Fibroblast of skin of left biceps (primary cell): ENCODE measurements at regions not wholly inside any gene's neighbourhood (a gene's known extent, or its start where the extent isn't known, plus 50 kb on each side); places are given as distances from the start of the nearest gene placed in this dataset.
"Not testable (repeated sequence)": the region's sequence is repeated elsewhere in the genome, so short reads cannot be mapped to it uniquely, and the experiment has no call there.

Source experiments
- DNase-seq, 2 experiments: peaks; one replicate each; pipeline ENCODE4 v3.0.0-alpha.2; 2013; ENCODE audit warnings: low read depth in 2 of 2

DNA sequence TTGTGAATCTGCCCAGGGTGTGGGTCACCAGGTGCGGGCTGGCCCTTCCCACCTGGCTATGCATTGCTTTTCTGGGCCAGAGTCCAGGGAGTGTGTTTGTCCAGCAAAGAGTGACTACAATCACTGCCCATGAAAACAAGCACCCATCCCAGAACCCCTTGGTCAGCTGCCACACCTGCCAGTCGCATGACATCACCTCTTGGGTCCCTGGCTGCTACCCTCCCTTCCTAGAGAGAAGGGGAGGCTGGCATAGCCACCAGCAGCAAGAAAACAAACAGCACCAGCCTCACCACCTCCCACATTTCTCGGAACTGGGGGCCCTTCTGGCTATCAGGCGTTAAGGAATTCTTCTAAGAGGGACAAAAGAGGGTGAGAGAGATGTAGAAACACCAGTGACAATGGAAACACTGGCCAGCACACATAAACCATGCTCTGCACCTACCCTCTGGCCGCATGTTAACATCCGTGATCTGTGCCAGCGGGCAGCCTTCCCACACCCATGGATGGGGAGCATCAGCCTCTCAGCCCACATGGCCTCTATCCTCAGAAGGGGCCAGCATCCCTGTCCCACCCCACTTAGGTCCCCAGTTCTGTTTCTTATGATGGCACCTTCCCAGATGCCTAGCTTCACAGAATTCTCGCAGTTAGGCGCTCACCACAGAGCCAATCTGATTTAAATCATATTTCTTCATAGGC lies 109.7 kb upstream of the GLI2 start:
- no peak for DNase-seq

DNA sequence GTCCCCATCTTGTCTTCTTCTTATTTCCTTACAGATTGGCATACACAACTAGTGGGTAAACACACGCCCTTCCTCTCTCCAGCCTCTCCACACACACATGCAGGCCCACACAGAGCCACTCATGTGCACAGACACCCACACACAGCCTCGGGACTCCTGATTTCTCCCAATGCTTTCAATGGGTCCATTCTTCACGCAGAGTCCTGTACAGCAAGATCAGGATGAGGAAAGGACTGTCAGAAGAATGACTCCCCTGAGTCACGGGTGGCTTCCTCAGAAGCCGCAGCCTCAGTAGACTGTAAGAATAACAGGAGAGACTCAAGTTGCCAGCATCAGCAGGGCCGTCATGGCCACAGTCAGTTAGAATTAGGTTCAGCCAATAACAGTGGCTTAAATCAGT lies 109.1 kb upstream of the GLI2 start:
- DNase-seq: no peak

GRCh38 chr2:120628248-120628647 lies 107.4 kb upstream of the GLI2 start:
- DNase-seq: no peak

DNA sequence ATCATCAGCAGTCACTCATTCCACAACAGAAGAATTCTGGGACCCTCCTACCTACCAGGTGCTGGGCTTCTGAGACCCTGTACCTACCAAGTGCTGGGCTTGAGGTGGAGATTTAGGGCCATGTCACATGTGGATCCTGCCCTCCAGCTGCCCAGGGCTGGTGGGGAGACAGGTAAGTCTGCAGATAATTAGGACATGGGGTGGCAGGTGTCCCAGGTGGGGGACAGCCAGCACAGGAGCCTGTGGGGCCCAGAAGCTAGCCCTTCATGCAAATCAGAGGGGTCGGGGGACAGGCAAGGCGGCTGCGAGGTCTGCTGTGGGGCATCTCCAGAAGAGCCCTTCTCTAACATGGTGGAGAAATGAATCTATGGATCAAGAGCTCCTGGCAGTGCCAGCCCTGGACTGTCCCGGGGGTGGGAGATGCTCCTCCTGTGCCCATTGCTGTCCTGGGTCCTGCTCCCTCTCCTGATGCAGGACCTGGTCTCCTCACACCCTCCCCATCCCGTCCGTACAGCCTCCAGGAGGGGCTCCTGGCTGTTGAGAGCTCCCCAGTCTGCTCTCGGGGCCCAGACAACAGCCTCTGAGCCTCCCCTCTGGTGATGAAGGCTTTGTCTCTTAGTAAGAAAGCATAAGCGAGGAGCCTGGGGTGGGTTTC lies 106.3 kb upstream of the GLI2 start:
- no peak for DNase-seq

DNA sequence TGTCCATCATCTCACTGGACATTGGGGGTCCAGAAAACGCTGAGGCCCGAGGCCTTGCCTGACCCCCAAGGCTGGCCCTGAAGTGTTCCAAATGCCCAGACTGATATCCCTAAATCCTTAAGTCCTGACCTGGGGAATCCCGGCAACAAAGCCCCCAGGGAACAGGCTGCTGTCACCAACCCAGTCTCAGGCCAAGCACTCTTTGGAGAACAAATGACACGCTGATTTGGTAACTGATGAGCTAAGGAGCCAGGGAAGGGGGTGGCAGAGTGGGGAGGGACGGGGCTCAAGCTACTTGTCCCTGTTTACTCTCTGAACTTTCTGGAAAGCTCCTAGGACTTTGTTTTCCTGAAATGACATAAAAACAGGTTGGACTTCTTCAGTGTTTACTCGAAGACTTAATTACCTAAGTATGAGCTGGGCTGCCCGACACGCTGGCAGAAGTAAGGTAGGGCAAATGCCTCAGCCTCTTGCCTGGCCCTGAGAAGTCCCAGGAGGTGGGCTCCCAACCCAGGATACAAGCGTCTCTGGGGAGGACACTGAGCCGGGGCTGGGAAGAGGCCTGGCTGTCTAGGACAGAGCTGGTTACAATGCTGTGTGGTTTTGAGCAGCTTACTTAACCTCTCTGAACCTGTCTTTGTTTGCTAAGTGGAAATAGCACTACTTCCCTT lies 105.5 kb upstream of the GLI2 start:
- no peak for DNase-seq

DNA sequence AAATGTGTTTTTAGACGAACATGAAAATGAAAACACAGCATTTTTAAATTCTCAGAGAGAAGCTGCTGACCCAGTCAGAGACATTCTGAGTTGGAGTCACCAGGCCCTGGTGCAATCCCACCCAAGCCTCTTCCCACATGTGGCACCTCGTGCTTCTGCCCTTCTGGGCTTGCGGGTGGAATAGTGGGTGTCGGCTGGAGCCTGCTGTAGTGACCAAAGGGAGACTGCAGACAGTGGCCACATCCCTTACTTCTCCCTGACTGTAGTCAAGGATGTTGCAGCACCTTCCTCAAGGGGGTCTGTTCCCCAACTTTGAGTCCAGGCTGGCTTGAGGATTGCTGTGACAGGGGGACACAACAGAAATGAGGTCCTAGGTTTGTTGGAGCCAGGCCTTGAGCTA lies 104.4 kb upstream of the GLI2 start:
- DNase-seq: no peak

DNA sequence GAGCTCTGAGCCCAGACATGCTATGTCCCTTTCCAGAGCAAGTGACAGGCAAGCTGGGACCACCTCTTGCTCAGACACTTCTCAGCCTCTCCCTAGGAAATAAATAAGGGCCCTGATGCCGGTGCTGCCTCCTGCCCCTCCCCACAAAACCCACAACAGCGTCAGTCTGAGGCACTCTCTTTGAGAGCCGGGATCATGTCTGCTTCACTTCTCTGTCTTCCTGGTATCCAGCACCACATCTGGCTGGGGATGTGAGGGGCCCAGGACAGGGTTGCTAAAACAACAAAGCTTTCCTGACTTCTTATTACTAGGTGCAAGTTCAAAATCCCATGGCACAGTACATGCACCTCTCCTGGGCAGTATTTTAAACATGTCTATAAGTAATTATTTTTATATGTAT lies 103.9 kb upstream of the GLI2 start:
- DNase-seq: no peak

DNA sequence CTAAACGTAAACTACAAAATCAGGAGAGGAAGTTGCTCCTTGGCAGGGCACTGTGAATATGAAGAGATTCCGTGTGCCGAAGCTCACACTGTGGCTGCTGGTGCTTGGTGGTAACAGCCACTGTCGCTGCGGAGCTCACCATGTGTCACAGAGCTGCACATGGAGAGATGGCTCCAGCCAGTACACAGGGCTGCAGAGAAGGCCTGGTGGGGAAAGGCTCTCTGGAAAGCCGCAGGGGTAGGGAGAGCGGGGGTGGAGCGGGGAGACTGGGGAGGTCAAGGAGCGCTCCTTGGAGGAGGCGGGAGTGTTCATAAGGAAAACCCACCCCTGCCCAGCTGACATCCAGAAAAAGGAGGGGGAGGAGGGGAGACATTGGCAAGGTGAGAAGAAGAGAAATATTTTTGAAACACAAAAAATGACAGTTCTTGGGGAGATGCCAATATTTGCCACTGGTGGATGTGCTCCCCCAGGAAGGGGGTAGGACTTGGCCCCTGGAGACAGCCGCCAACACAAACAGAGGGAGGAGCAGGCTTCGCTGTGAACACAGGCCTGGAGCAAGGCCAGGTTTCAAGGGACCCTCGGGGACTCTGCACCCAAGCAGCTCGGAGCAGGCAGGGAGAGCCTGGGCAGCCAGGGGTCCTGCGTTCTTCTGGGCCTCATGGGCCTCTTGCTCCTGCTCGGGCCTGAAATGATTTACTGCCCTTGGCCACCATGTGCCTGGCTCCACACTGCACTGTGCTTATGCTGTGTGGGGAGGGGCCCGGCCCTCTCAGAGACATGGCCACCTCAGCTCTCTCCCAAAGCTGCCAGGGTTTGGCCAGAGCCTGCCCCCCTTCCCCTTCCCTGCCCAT lies 102.6 kb upstream of the GLI2 start:
- DNase-seq: no peak

DNA sequence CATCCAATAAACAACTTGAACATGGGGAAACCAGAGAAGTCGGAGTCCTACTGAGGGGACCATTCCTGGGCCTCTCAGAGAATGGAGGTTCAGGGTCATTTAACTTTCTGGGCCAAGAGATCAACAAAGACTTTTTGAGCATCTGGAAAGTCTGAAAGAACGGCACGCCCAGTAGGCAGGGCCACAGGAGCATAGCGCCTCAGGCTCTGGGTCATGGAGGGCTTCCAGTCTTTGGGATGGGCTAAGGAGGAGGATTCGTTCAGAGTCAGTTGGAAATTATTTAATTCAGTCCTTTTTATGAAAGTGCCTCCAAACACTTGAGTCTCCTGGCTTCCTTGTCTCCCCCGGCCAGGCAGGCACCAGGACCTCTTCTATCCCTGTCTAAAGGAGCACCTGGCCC lies 101.1 kb upstream of the GLI2 start:
- DNase-seq: no peak

DNA sequence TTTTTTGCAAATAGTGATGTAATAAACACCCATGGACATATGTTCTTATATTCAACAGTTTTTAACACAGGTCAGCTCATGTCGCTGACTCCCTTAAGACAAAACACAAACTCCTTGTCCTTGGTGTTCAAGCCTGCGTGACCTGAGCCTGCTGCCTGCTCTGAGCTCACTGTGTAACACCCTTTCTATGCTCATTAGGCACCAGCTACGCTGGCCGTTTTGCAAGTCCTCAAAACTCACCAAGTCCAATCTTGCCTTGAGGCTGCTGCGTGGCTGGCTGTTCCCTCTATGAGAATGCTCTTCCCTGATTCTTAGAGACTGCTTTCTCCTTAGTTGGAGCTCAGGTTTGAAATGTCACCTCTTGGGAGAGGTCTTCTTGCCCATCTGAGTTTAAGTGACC lies 100.5 kb upstream of the GLI2 start:
- DNase-seq: no peak

GRCh38 chr2:120637847-120638246 lies 97.8 kb upstream of the GLI2 start:
- DNase-seq: no peak

- no peak for DNase-seq
Measured at GRCh38 chr2:120638450-120638849, 97.2 kb upstream of the GLI2 start.

- no peak for DNase-seq
Measured at GRCh38 chr2:120641366-120641771, 94.3 kb upstream of the GLI2 start.

DNA sequence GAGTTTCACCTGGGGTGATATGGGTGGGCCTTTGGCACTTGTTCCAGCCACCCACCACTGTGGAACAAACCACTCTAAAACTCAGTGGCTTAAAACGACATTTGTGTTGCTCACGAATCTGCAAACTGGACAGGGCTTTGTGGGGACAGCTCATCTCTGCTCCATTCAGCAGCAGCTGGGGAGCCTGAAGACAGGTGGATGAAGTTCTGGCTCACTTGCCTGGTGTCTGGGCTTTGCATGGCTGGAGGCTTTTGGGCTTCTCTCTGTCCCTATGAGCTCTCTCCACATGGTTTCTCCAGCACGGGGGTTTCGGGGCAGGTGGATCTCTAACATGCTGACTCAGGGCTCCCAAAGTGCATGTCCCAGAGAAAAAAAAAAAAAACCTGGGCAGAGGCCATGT lies 93.0 kb upstream of the GLI2 start:
- DNase-seq: no peak

DNA sequence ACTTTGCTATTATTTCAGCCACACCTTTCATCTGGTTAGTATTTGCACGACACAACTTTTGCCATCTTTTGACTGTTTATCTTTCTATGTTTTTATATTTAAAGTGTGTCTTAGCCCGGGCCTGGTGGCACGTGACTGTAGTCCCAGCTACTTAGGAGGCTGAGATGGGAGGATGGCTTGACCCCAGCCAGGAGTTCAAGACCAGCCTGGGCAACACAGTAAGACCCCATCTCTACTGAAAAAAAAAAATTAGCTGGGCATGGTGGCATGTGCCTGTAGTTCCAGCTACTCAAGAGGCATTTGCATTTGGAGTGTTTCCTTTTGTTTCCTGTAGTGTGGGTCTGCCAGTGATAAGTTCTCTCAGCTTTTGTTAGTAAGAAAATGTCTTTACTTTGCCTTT lies 88.7 kb upstream of the GLI2 start:
- no peak for DNase-seq

GRCh38 chr2:120647487-120647886 lies 88.2 kb upstream of the GLI2 start:
- peak; percentile 60 to 67 for DNase-seq

DNA sequence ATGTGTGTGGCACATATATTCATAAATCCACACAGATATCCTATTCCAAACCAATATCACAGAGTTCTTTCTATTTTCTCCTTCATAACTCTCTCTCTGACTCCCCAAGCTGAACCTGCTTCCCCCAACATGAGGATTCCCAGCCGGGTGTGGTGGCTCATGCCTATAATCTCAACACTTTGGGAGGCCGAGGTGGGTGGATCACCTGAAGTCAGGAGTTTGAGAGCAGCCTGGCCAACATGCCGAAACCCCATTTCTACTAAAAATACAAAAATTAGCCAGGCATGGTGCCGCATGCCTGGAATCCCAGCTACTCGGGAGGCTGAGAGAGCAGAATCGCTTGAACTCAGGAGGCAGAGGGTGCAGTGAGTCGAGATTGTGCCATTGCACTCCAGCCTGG lies 86.3 kb upstream of the GLI2 start:
- DNase-seq: not testable (repeated sequence)

DNA sequence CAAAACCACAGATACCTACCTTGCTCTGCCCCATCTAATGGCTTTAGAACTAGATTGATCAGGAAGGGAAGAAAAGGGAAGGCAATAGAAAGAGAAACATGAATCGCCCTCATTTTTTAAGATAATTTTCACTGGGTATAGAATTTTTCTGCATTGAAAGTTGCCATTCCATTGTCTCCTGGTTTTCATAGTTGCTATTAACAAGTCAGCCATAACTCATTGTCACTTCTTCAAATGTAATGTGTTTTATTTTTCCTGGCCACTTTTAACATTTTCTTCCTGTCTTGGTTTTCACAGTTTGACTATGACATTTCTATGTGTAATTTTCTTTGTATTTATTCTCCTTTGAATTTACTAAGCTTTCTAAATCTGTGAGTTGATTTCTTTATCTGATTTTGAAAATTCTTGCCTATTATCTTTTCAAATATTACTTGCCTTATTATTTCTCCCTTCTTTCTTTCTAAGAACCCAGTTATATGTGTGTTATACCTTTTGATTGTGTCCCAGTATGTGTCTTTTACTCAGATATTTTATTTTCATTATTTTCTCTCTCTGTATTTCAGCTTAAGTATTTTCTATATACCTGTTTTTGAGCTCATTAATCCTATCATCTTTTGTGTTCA lies 85.5 kb upstream of the GLI2 start:
- DNase-seq: no peak

GRCh38 chr2:120651818-120652217 lies 83.8 kb upstream of the GLI2 start:
- DNase-seq: no peak

GRCh38 chr2:120653046-120653445 lies 82.6 kb upstream of the GLI2 start:
- peak; percentile 42 to 45 for DNase-seq

- no peak for DNase-seq
Measured at GRCh38 chr2:120653871-120654270, 81.8 kb upstream of the GLI2 start.
